GM12873 (cell line): ENCODE measurements at regions not wholly inside any gene's neighbourhood (a gene's known extent, or its start where the extent isn't known, plus 50 kb on each side); places are given as distances from the start of the nearest gene placed in this dataset.

Source experiments
- TF ChIP-seq, protein P1 (sequence below): IDR thresholded peaks from 2 replicates; pipeline ENCODE4 v1.5.1; 2012; ENCODE audit warnings: low read depth, mild to moderate bottlenecking, moderate library complexity, low read length, control low read depth; ENCODE audit not compliant: insufficient read depth; ENCODE audit errors: missing control alignments

GRCh38 chr3:31364188-31364587 lies 168.5 kb upstream of the STT3B start:
- TF ChIP-seq, protein P1, sequence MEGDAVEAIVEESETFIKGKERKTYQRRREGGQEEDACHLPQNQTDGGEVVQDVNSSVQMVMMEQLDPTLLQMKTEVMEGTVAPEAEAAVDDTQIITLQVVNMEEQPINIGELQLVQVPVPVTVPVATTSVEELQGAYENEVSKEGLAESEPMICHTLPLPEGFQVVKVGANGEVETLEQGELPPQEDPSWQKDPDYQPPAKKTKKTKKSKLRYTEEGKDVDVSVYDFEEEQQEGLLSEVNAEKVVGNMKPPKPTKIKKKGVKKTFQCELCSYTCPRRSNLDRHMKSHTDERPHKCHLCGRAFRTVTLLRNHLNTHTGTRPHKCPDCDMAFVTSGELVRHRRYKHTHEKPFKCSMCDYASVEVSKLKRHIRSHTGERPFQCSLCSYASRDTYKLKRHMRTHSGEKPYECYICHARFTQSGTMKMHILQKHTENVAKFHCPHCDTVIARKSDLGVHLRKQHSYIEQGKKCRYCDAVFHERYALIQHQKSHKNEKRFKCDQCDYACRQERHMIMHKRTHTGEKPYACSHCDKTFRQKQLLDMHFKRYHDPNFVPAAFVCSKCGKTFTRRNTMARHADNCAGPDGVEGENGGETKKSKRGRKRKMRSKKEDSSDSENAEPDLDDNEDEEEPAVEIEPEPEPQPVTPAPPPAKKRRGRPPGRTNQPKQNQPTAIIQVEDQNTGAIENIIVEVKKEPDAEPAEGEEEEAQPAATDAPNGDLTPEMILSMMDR: no peak

DNA sequence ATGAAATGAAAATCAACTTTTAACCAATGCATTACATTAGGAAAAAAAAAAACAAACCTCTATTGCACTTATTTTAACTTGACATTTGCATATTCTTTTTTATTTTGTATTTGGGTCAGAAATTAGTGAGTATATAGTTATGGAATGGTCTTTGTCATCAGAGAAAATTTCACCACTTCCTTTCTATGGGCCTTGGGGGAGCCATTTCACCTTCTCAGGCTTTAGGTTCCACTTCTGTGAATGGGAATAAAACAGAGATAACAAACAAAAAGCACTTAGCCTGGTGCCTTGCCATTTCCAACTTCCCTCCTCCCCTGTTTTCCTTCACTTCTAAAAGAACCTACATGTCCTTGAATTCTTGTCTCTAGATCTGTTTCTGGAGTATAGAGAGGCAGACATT lies 168.0 kb upstream of the STT3B start:
- TF ChIP-seq, protein P1: peak; percentile 17

- TF ChIP-seq, protein P1: no peak
Measured at GRCh38 chr3:31367518-31367917, 165.2 kb upstream of the STT3B start.

DNA sequence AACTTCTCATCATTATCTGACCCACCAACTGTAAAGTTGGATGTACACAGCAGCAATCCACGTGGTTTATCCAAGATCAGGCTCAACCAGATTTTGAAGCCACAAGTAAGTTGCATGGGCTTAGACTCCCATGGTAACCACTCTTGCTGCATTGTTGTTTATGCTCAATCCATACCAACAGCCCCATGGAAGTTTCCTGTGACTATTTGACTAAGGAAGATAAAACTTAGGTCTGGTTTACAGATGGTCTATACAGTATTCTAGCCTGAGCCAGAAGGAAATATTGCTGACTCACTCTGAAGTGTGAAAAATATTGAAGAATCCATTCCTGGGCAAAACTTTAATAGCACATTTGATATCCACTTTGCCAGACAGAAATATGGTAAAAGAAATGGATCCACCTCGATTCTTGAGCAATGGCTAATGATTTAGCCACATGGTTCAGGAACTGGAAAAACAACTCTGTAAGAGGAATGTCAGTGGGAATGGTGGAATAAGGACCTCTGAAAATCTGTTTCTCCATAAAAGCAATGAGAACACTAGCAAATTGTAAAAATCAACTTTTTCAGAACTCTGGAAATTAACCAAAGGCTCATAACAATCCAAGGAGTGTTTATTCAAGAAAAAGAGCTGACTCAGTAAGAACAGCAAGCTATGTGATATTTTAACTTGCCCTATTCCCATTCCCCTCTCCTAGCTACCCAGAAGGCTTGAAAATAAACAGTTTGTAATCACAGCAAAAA lies 162.9 kb upstream of the STT3B start:
- TF ChIP-seq, protein P1: no peak

DNA sequence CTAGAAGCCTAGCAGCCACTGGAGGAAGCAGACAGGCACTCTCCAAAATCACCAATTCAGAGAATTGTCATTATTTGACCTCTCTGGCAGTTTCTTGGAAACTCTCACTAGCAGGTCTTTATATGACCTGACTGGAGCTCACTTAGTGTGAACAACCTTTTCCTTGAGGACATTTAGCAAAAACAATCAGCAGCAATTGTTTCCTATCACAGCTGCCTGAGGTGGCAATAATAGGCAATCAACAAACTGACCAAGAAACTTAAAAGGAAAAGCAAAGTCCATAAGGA lies 162.4 kb upstream of the STT3B start:
- TF ChIP-seq, protein P1: no peak

- TF ChIP-seq, protein P1: no peak
Measured at GRCh38 chr3:31370681-31371080, 162.0 kb upstream of the STT3B start.

DNA sequence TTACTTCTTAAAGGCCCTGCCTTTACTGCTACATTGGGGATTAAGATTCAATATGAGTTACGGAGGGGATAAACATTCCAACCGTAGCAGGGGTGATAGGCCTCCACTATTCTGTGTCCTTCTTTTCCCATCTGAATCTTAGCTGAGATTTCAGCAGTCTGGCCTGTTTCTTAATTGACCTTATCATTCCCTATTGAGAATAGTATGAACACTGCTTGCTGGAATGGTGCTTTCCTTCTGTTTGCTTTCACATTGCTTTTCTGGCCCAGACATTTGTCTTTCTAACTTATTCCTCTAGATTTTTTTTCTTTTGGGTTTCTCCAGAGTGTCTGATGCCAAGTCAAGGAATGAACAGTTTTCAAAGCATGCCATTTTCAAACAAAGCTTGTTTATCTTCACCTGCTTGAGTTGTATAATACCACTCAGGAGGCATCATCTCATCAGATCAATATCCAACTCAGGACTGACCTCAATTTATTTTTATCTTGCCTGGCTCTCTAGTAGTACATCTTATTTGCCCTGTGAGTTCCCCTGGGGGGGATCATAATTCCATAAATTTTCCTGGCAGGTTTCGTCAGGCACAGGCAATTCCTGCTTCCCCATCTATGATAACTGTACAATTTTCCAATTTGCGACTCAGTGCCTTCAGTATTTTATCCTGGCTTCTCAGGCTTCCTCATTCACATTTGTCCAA lies 161.1 kb upstream of the STT3B start:
- TF ChIP-seq, protein P1: no peak
